Fibroblast of villous mesenchyme (primary cell): ENCODE measurements at regions not wholly inside any gene's neighbourhood (a gene's known extent, or its start where the extent isn't known, plus 50 kb on each side); places are given as distances from the start of the nearest gene placed in this dataset.

Experiments used
- DNase-seq: peaks from one replicate; pipeline ENCODE4 v3.0.0-alpha.2; 2010; ENCODE audit warnings: low read depth
- H3K4me3 ChIP-seq: 2 replicates; pipeline ENCODE4 v1.5.1; 2011; ENCODE audit warnings: low read depth, mild to moderate bottlenecking, low read length
- CTCF ChIP-seq: IDR thresholded peaks from 2 replicates; pipeline ENCODE4 v1.5.1; 2012; ENCODE audit warnings: low read depth, mild to moderate bottlenecking, low read length; ENCODE audit not compliant: insufficient read depth

GRCh38 chr9:27654629-27655285 is 81.5 kb upstream of the C9orf72 start:
- no peak for DNase-seq
- no peak for TF ChIP-seq CTCF

DNA sequence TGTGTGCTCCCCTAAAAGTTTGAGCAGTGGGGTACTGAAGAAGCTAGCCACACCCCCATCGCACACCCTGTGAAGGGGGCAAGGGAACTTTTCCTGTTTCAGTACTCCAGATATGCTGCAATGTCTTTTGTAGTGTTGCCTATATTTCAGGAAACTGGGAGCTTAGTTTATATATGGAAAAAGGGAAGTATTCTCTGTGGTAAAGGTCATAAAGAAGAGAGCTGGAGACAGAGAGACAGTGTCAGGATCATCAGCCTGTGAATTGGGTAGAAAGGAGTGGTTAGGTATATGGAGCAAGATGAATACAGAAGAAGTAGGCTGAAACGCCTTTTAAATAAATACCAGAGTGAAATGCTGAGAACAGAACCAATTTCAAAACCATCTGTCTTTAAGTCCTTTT is 82.2 kb upstream of the C9orf72 start:
- H3K4me3 ChIP-seq: no peak overlapping the region
- DNase-seq: no peak
- no peak for TF ChIP-seq CTCF

More at GRCh38 chr9:27654629-27655285, 81.5 kb upstream of the C9orf72 start:
- H3K4me3 ChIP-seq: no peak overlapping the region

DNA sequence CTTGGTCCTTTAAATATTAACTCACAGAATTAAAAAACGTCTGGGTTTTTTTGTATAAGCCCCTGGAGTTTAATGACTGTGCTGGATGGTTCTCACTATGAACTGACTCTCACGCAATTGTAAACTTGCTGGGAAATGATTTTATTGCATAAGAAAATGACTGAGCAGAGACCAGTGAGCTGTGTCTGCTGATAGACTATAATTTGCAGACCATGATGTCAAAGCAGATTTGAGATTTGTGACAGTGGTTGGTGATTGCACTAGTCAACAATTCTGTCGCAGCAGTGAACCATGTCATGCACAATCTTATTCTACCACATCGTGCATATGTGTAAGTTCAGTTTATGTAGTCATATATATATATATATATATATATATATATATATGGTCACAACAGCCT is 85.7 kb upstream of the C9orf72 start:
- no peak overlapping the region for H3K4me3 ChIP-seq
- DNase-seq: no peak
- no peak for TF ChIP-seq CTCF

DNA sequence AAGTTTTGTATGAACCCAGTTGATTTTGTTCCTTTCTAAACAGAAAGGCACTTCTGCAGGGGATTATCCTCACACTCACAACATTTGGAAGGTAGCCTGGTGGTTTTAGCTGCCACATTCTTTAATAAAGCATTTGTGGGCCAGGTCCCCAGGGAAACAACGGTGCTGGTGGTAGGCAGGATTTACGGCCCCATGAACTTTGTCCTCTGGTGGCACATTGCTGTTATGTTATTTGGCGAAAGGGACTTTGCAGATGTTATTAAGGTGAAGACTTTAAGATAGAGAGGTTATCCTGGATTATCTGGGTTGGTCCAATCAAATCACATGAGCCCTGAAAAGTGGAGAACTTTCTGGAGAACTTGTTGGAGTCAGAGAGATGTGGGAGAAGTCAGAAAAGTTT is 86.3 kb upstream of the C9orf72 start:
- DNase-seq: no peak
- no peak overlapping the region for H3K4me3 ChIP-seq
- no peak for TF ChIP-seq CTCF

DNA sequence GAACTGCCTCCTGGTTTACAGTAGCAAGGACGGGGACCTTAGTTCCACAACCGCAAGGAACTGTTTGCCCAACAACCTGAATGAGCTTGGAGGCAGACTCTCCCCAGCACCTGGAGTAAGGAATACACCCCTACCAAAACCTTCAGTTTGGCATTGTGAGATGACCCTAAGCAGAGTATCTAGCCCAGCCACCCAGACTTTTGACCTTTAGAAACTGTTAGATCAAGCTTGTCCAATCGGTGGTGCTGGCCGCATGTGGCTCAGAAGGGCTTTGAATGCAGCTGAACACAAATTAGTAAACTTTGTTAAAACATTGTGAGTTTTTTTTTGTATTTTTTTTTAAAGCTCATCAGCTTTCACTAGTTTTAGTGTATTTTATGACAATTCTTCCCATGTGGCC is 86.9 kb upstream of the C9orf72 start:
- H3K4me3 ChIP-seq: no peak overlapping the region
- TF ChIP-seq CTCF: no peak
- DNase-seq: no peak

GRCh38 chr9:27663526-27663925 is 90.2 kb upstream of the C9orf72 start:
- no peak overlapping the region for H3K4me3 ChIP-seq
- no peak for TF ChIP-seq CTCF
- DNase-seq: no peak

- no peak for DNase-seq
- TF ChIP-seq CTCF: no peak
- H3K4me3 ChIP-seq: no peak overlapping the region
Measured at GRCh38 chr9:27664121-27664779, 91.0 kb upstream of the C9orf72 start.
